GM12878 (cell line): ENCODE measurements at regions not wholly inside any gene's neighbourhood (a gene's known extent, or its start where the extent isn't known, plus 50 kb on each side); places are given as distances from the start of the nearest gene placed in this dataset.

ENCODE experiments used
- ASH2L ChIP-seq: fragments of 300-600, 200-600 bp; sonication (generic); IDR thresholded peaks from 2 replicates; pipeline ENCODE4 v1.6.1; 2017; ENCODE audit warnings: low read depth, mild to moderate bottlenecking, borderline replicate concordance
- CUX1 ChIP-seq: IDR thresholded peaks from 2 replicates; pipeline ENCODE4 v1.6.1; 2012; ENCODE audit warnings: improper control_type of control experiment, low read depth, low read length; ENCODE audit not compliant: insufficient replicate concordance
- NR2C1 ChIP-seq: fragments of 450-650 bp; IDR thresholded peaks from 2 replicates; pipeline ENCODE4 v1.6.1; 2017; ENCODE audit warnings: antibody characterized with exemption, mild to moderate bottlenecking, moderate library complexity
- NR2F1 ChIP-seq: fragments of 450-650 bp; conservative IDR thresholded peaks from 2 replicates; pipeline ENCODE4 v1.6.1; 2017; ENCODE audit warnings: mild to moderate bottlenecking
- RAD51 ChIP-seq: fragments of 450-650 bp; IDR thresholded peaks from 2 replicates; pipeline ENCODE4 v1.6.1; 2016; ENCODE audit warnings: moderate library complexity, mild to moderate bottlenecking, inconsistent platforms
- RBBP5 ChIP-seq: fragments of 200-600 bp; sonication (generic); conservative IDR thresholded peaks from 2 replicates; pipeline ENCODE4 v1.6.1; 2016
- SPI1 ChIP-seq: IDR thresholded peaks from 2 replicates; pipeline ENCODE4 v1.6.1; 2011; ENCODE audit warnings: low read depth, mild to moderate bottlenecking, low read length, moderate library complexity, borderline replicate concordance; ENCODE audit not compliant: insufficient read depth
- SREBF2 ChIP-seq: IDR thresholded peaks from 2 replicates; pipeline ENCODE4 v1.6.1; 2012; ENCODE audit warnings: mild to moderate bottlenecking, low read length
- TBL1XR1 ChIP-seq: IDR thresholded peaks from 2 replicates; pipeline ENCODE4 v1.6.1; 2012; ENCODE audit warnings: low read depth, low read length, improper control_type of control experiment
- ZNF274 ChIP-seq: IDR thresholded peaks from one replicate; pipeline ENCODE4 v1.8.0; 2011; ENCODE audit not compliant: insufficient read length, insufficient read depth
- TF ChIP-seq, protein P1 (sequence below): IDR thresholded peaks from 2 replicates; pipeline ENCODE4 v1.6.1; 2011; ENCODE audit warnings: borderline replicate concordance, low read depth, mild to moderate bottlenecking, moderate library complexity, low read length; ENCODE audit not compliant: insufficient read depth, poor library complexity, severe bottlenecking

DNA sequence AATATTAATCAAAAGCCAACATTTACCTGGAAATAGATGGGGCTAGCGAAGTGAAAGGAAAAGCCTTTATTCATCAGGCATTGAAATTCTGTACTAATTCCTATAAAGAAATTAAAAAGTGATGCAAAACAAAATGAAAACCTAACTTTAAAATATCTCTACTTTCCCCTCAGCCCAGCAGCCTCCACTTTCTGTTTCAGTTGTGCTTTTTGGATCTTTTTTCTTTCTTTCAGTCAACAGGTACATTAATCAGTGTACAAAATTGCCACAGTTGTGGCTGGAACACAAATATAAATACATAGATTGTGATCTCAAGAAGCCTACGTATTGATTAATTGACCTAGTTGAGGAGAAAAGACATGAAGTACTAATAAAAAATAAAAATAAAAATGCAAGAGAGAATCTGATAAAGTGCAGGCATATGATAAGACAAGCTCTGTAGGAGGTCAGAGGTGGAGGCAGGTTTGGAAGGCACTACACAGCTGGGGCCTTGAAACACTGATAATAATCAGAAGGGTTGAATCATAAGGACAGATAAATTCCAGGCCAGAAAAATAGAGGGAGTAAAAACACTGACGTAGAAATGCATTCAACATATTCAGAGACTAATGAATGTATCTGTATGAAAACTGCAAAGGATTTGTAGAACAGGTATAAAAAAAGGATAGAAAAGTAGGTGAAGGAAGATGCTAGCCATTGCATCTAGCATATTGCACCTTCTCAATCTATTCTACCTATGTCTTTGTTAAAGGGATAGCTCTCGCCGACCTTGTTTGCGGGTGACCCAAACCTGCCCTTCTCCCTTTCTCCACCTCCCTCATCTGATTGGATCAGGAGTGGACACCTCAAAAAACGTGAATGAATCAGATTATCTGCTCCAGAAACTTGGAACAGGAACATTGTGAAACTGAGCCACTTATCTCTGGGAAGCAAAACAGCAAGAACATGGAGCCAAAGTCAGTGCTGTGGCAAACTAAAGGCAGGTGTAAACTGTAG lies 607.8 kb upstream of the ADGRL2 start (continued):
- TF ChIP-seq SPI1: no peak
- TF ChIP-seq, protein P1, sequence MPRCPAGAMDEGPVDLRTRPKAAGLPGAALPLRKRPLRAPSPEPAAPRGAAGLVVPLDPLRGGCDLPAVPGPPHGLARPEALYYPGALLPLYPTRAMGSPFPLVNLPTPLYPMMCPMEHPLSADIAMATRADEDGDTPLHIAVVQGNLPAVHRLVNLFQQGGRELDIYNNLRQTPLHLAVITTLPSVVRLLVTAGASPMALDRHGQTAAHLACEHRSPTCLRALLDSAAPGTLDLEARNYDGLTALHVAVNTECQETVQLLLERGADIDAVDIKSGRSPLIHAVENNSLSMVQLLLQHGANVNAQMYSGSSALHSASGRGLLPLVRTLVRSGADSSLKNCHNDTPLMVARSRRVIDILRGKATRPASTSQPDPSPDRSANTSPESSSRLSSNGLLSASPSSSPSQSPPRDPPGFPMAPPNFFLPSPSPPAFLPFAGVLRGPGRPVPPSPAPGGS: no peak
- TF ChIP-seq ZNF274: no peak
- TF ChIP-seq CUX1: no peak
- TF ChIP-seq RBBP5: no peak
- TF ChIP-seq NR2C1: no peak
- TF ChIP-seq NR2F1: no peak
- TF ChIP-seq TBL1XR1: no peak
- no peak for TF ChIP-seq SREBF2
- no peak for TF ChIP-seq RAD51
- no peak for TF ChIP-seq ASH2L
